ENCODE measurements at regions not wholly inside any gene's neighbourhood (a gene's known extent, or its start where the extent isn't known, plus 50 kb on each side); places are given as distances from the start of the nearest gene placed in this dataset.

- no peaks in the 10 kb centered on the region for H3K36me3 ChIP-seq (ENCODE audit: control insufficient read depth in 1 of 2, insufficient read depth in 2 of 2, low read length in 2 of 2)
Measured at GRCh38 chr20:7332169-7332568, 564.7 kb downstream of the BMP2 start.

GRCh38 chr20:7333841-7334240, 566.4 kb downstream of the BMP2 start:
- H3K9me3 ChIP-seq (ENCODE audit: control insufficient read depth in 1 of 2, low read length in 2 of 2): no peaks in the 10 kb centered on the region
- H3K27ac ChIP-seq (ENCODE audit: low read depth, low read length): no peak overlapping the region
- H3K4me3 ChIP-seq (ENCODE audit: low read depth in 1 of 2, low read length in 2 of 2): no peak overlapping the region
- no peak overlapping the region for H3K9ac ChIP-seq (ENCODE audit: low read depth in 1 of 2, low read length in 2 of 2)
- no peaks in the 10 kb centered on the region for H3K4me1 ChIP-seq (ENCODE audit: control insufficient read depth in 1 of 2, insufficient read depth in 2 of 2, low read length in 2 of 2)
- H3K27me3 ChIP-seq (ENCODE audit: control insufficient read depth in 1 of 2, insufficient read depth in 2 of 2, low read length in 2 of 2): no peaks in the 10 kb centered on the region
- no peaks in the 10 kb centered on the region for H3K36me3 ChIP-seq (ENCODE audit: control insufficient read depth in 1 of 2, insufficient read depth in 2 of 2, low read length in 2 of 2)

More at GRCh38 chr20:7332169-7332568, 564.7 kb downstream of the BMP2 start:
- Histone ChIP-seq H3K27me3 (ENCODE audit: control insufficient read depth in 1 of 2, insufficient read depth in 2 of 2, low read length in 2 of 2) (no peaks in the 10 kb centered on the region), H3K9me3 (ENCODE audit: control insufficient read depth in 1 of 2, low read length in 2 of 2) (no peaks in the 10 kb centered on the region), H3K9ac (ENCODE audit: low read depth in 1 of 2, low read length in 2 of 2) (no peak overlapping the region), H3K27ac (ENCODE audit: low read depth, low read length) (no peak overlapping the region), H3K4me3 (ENCODE audit: low read depth in 1 of 2, low read length in 2 of 2) (no peak overlapping the region), H3K4me1 (ENCODE audit: control insufficient read depth in 1 of 2, insufficient read depth in 2 of 2, low read length in 2 of 2) (no peaks in the 10 kb centered on the region)

- Histone ChIP-seq H3K9me3 (ENCODE audit: control insufficient read depth in 1 of 2, low read length in 2 of 2) (no peaks in the 10 kb centered on the region), H3K9ac (ENCODE audit: low read depth in 1 of 2, low read length in 2 of 2) (no peak overlapping the region), H3K27ac (ENCODE audit: low read depth, low read length) (no peak overlapping the region), H3K36me3 (ENCODE audit: control insufficient read depth in 1 of 2, insufficient read depth in 2 of 2, low read length in 2 of 2) (no peaks in the 10 kb centered on the region), H3K4me1 (ENCODE audit: control insufficient read depth in 1 of 2, insufficient read depth in 2 of 2, low read length in 2 of 2) (no peaks in the 10 kb centered on the region), H3K4me3 (ENCODE audit: low read depth in 1 of 2, low read length in 2 of 2) (no peak overlapping the region), H3K27me3 (ENCODE audit: control insufficient read depth in 1 of 2, insufficient read depth in 2 of 2, low read length in 2 of 2) (no peaks in the 10 kb centered on the region)
Measured at GRCh38 chr20:7346026-7346425, 578.5 kb downstream of the BMP2 start.

- Histone ChIP-seq H3K4me1 (ENCODE audit: control insufficient read depth in 1 of 2, insufficient read depth in 2 of 2, low read length in 2 of 2) (no peaks in the 10 kb centered on the region), H3K36me3 (ENCODE audit: control insufficient read depth in 1 of 2, insufficient read depth in 2 of 2, low read length in 2 of 2) (no peaks in the 10 kb centered on the region), H3K27me3 (ENCODE audit: control insufficient read depth in 1 of 2, insufficient read depth in 2 of 2, low read length in 2 of 2) (no peaks in the 10 kb centered on the region), H3K27ac (ENCODE audit: low read depth, low read length) (no peak overlapping the region), H3K4me3 (ENCODE audit: low read depth in 1 of 2, low read length in 2 of 2) (no peak overlapping the region), H3K9me3 (ENCODE audit: control insufficient read depth in 1 of 2, low read length in 2 of 2) (no peaks in the 10 kb centered on the region), H3K9ac (ENCODE audit: low read depth in 1 of 2, low read length in 2 of 2) (no peak overlapping the region)
Measured at GRCh38 chr20:7346562-7346961, 579.1 kb downstream of the BMP2 start.

- Histone ChIP-seq H3K9ac (ENCODE audit: low read depth in 1 of 2, low read length in 2 of 2) (no peak overlapping the region), H3K36me3 (ENCODE audit: control insufficient read depth in 1 of 2, insufficient read depth in 2 of 2, low read length in 2 of 2) (no peaks in the 10 kb centered on the region), H3K27ac (ENCODE audit: low read depth, low read length) (no peak overlapping the region), H3K27me3 (ENCODE audit: control insufficient read depth in 1 of 2, insufficient read depth in 2 of 2, low read length in 2 of 2) (no peaks in the 10 kb centered on the region), H3K9me3 (ENCODE audit: control insufficient read depth in 1 of 2, low read length in 2 of 2) (no peaks in the 10 kb centered on the region), H3K4me3 (ENCODE audit: low read depth in 1 of 2, low read length in 2 of 2) (no peak overlapping the region), H3K4me1 (ENCODE audit: control insufficient read depth in 1 of 2, insufficient read depth in 2 of 2, low read length in 2 of 2) (no peaks in the 10 kb centered on the region)
Measured at GRCh38 chr20:7347409-7347808, 579.9 kb downstream of the BMP2 start.

GRCh38 chr20:7348253-7348652, 580.8 kb downstream of the BMP2 start:
- no peak overlapping the region for H3K27ac ChIP-seq (ENCODE audit: low read depth, low read length)
- no peaks in the 10 kb centered on the region for H3K36me3 ChIP-seq (ENCODE audit: control insufficient read depth in 1 of 2, insufficient read depth in 2 of 2, low read length in 2 of 2)
- no peak overlapping the region for H3K9ac ChIP-seq (ENCODE audit: low read depth in 1 of 2, low read length in 2 of 2)
- no peak overlapping the region for H3K4me3 ChIP-seq (ENCODE audit: low read depth in 1 of 2, low read length in 2 of 2)
- H3K4me1 ChIP-seq (ENCODE audit: control insufficient read depth in 1 of 2, insufficient read depth in 2 of 2, low read length in 2 of 2): no peaks in the 10 kb centered on the region
- H3K9me3 ChIP-seq (ENCODE audit: control insufficient read depth in 1 of 2, low read length in 2 of 2): no peaks in the 10 kb centered on the region
- H3K27me3 ChIP-seq (ENCODE audit: control insufficient read depth in 1 of 2, insufficient read depth in 2 of 2, low read length in 2 of 2): no peaks in the 10 kb centered on the region

GRCh38 chr20:7352165-7352564, 584.7 kb downstream of the BMP2 start:
- H3K27ac ChIP-seq (ENCODE audit: low read depth, low read length): no peak overlapping the region
- H3K9ac ChIP-seq (ENCODE audit: low read depth in 1 of 2, low read length in 2 of 2): no peak overlapping the region
- no peak overlapping the region for H3K4me3 ChIP-seq (ENCODE audit: low read depth in 1 of 2, low read length in 2 of 2)
- H3K9me3 ChIP-seq (ENCODE audit: control insufficient read depth in 1 of 2, low read length in 2 of 2): no peaks in the 10 kb centered on the region
- no peaks in the 10 kb centered on the region for H3K27me3 ChIP-seq (ENCODE audit: control insufficient read depth in 1 of 2, insufficient read depth in 2 of 2, low read length in 2 of 2)
- no peaks in the 10 kb centered on the region for H3K4me1 ChIP-seq (ENCODE audit: control insufficient read depth in 1 of 2, insufficient read depth in 2 of 2, low read length in 2 of 2)
- no peaks in the 10 kb centered on the region for H3K36me3 ChIP-seq (ENCODE audit: control insufficient read depth in 1 of 2, insufficient read depth in 2 of 2, low read length in 2 of 2)

GRCh38 chr20:7355051-7355450, 585.2 kb downstream of the HAO1 start:
- Histone ChIP-seq H3K4me3 (ENCODE audit: low read depth in 1 of 2, low read length in 2 of 2) (no peak overlapping the region), H3K36me3 (ENCODE audit: control insufficient read depth in 1 of 2, insufficient read depth in 2 of 2, low read length in 2 of 2) (no peaks in the 10 kb centered on the region), H3K9me3 (ENCODE audit: control insufficient read depth in 1 of 2, low read length in 2 of 2) (no peaks in the 10 kb centered on the region), H3K9ac (ENCODE audit: low read depth in 1 of 2, low read length in 2 of 2) (no peak overlapping the region), H3K4me1 (ENCODE audit: control insufficient read depth in 1 of 2, insufficient read depth in 2 of 2, low read length in 2 of 2) (no peaks in the 10 kb centered on the region), H3K27me3 (ENCODE audit: control insufficient read depth in 1 of 2, insufficient read depth in 2 of 2, low read length in 2 of 2) (no peaks in the 10 kb centered on the region), H3K27ac (ENCODE audit: low read depth, low read length) (no peak overlapping the region)

GRCh38 chr20:7358670-7359069, 581.6 kb downstream of the HAO1 start:
- no peak overlapping the region for H3K27ac ChIP-seq (ENCODE audit: low read depth, low read length)
- H3K9me3 ChIP-seq (ENCODE audit: control insufficient read depth in 1 of 2, low read length in 2 of 2): no peaks in the 10 kb centered on the region
- no peak overlapping the region for H3K9ac ChIP-seq (ENCODE audit: low read depth in 1 of 2, low read length in 2 of 2)
- H3K4me3 ChIP-seq (ENCODE audit: low read depth in 1 of 2, low read length in 2 of 2): no peak overlapping the region
- no peaks in the 10 kb centered on the region for H3K4me1 ChIP-seq (ENCODE audit: control insufficient read depth in 1 of 2, insufficient read depth in 2 of 2, low read length in 2 of 2)
- H3K27me3 ChIP-seq (ENCODE audit: control insufficient read depth in 1 of 2, insufficient read depth in 2 of 2, low read length in 2 of 2): no peaks in the 10 kb centered on the region
- H3K36me3 ChIP-seq (ENCODE audit: control insufficient read depth in 1 of 2, insufficient read depth in 2 of 2, low read length in 2 of 2): no peaks in the 10 kb centered on the region

- no peak overlapping the region for H3K9ac ChIP-seq (ENCODE audit: low read depth in 1 of 2, low read length in 2 of 2)
- H3K4me3 ChIP-seq (ENCODE audit: low read depth in 1 of 2, low read length in 2 of 2): no peak overlapping the region
- H3K27ac ChIP-seq (ENCODE audit: low read depth, low read length): no peak overlapping the region
- H3K9me3 ChIP-seq (ENCODE audit: control insufficient read depth in 1 of 2, low read length in 2 of 2): no peaks in the 10 kb centered on the region
- H3K27me3 ChIP-seq (ENCODE audit: control insufficient read depth in 1 of 2, insufficient read depth in 2 of 2, low read length in 2 of 2): no peaks in the 10 kb centered on the region
- H3K36me3 ChIP-seq (ENCODE audit: control insufficient read depth in 1 of 2, insufficient read depth in 2 of 2, low read length in 2 of 2): no peaks in the 10 kb centered on the region
- H3K4me1 ChIP-seq (ENCODE audit: control insufficient read depth in 1 of 2, insufficient read depth in 2 of 2, low read length in 2 of 2): no peaks in the 10 kb centered on the region
Measured at GRCh38 chr20:7359739-7360138, 580.5 kb downstream of the HAO1 start.

GRCh38 chr20:7361321-7361720, 578.9 kb downstream of the HAO1 start:
- no peak overlapping the region for H3K27ac ChIP-seq (ENCODE audit: low read depth, low read length)
- no peaks in the 10 kb centered on the region for H3K9me3 ChIP-seq (ENCODE audit: control insufficient read depth in 1 of 2, low read length in 2 of 2)
- no peak overlapping the region for H3K9ac ChIP-seq (ENCODE audit: low read depth in 1 of 2, low read length in 2 of 2)
- H3K36me3 ChIP-seq (ENCODE audit: control insufficient read depth in 1 of 2, insufficient read depth in 2 of 2, low read length in 2 of 2): no peaks in the 10 kb centered on the region
- H3K27me3 ChIP-seq (ENCODE audit: control insufficient read depth in 1 of 2, insufficient read depth in 2 of 2, low read length in 2 of 2): no peaks in the 10 kb centered on the region
- H3K4me1 ChIP-seq (ENCODE audit: control insufficient read depth in 1 of 2, insufficient read depth in 2 of 2, low read length in 2 of 2): no peaks in the 10 kb centered on the region
- no peak overlapping the region for H3K4me3 ChIP-seq (ENCODE audit: low read depth in 1 of 2, low read length in 2 of 2)

Data from duodenal mucosa (tissue), 2 donors.